ENCODE measurements at regions not wholly inside any gene's neighbourhood (a gene's known extent, or its start where the extent isn't known, plus 50 kb on each side); places are given as distances from the start of the nearest gene placed in this dataset.
"Not testable (repeated sequence)": the region's sequence is repeated elsewhere in the genome, so short reads cannot be mapped to it uniquely, and the experiment has no call there.

DNA sequence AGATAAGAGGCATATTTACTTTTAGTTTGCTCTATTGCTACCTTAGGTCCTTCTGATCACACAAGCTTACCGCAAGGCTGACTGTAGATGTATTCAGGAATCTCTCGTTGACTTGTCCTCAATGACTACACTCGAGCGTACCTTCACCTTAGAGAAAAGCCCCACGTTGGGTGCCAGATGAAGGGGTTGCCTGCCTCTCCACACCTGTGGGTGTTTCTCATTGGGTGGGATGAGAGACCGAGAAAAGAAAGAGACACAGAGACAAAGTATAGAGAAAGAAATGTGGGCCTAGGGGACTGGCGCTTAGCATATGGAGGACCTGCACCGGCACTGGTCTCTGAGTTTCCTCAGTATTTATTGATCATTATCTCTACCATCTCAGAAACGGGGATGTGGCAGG lies 51.8 kb downstream of the ASCL4 start:
- no peak for DNase-seq (ENCODE audit: low read depth)

GRCh38 chr12:107829271-107829670 lies 54.8 kb downstream of the ASCL4 start:
- no peak for DNase-seq (ENCODE audit: low read depth)

DNA sequence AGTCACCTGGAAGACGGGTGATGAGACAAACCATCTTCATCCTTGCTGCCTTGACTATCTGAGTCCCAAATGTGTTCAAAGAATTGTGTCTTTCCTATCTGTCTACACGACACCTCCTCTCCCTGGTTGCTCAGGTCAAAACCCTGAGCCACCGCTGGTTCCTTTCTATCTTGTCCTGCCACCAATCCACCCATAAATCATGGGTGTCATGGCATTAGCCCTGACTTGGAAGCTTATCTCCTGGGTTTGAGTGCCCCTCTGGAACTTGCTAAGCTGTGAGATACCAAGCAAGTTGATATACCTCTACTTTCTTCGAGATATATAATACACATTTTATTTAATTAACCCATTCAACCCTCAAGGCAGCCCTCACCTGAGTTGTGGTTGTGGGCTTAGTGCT lies 57.9 kb downstream of the ASCL4 start:
- DNase-seq (ENCODE audit: low read depth), result no peak

GRCh38 chr12:107840186-107840585 lies 65.7 kb downstream of the ASCL4 start:
- DNase-seq (ENCODE audit: low read depth), result no peak

DNA sequence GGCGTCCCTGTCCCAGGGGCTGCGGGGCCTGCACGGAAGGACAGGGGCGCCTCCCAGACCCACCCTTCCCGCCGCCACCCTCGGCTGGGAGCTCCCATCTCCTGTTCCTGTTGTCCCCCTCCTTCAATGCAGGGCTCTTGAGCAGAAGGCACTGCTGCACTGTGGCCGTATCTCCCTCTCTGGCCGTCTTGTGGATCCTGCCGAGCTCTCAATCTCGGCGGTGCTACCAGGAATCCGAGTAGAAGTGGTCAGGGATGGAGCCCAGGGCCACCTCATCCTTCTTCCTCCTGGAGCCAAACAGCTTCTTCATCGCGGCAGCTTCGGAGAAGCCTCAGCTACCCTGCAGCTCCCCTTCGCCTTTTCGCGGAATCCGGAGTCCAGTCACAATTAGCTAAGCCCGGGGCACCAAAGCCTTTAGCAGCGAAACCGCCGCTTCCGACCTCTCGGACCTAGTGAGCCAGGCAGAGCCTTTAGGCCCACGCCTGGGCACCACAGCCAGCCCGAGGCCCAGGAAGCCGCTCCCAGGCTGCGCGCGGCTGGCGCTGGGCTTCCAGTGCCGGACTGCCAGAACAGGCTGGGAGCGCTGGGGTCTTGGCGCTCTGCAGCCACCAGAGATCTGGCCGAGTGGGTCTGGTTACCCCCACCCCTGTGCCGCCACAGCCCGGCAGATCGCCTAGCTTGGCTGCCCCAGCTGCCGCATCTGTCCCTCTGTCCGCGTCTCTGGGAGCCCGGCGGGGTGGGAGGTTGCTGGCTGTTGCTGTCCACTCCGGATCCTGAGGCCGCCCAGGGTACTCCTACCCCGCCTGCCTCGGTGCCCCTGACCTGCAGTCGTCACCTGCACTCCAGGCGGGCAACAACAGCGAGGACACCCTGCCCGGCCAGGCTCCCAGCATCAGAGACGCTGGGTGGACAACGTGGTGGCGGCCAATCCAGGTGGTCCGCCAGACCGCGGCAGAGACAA lies 69.1 kb downstream of the ASCL4 start:
- no peak for DNase-seq (ENCODE audit: low read depth)

DNA sequence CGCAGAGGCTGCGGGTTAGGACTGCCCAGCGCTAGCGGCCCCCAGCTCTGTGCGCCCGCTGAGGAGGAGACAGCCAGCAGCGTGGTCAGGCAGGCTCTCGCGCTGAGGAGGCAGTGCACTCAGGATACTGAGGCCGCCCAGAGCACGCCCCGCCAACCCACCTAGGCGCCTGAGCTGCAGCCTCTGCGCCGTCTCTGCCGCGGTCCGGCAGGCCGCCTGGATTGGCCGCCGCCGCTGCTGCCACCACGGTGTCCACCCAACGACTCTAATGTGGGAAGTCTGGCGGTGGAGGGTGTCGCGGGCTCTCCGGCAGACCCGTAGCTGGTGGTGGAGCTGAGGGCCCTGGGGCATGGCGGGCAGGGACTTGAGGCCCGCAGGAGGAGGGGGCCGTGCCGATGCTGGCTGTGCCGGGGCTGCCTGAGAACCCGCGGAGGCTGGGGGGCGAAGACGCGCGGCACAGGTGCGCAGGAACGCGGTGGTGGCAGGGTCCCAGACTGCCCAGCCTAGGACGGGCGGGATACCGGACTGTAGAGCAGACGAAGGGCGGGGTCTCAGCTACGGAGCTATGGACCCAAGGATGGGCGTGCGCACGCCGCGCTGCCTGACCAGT lies 69.9 kb downstream of the ASCL4 start:
- no peak for DNase-seq (ENCODE audit: low read depth)

DNA sequence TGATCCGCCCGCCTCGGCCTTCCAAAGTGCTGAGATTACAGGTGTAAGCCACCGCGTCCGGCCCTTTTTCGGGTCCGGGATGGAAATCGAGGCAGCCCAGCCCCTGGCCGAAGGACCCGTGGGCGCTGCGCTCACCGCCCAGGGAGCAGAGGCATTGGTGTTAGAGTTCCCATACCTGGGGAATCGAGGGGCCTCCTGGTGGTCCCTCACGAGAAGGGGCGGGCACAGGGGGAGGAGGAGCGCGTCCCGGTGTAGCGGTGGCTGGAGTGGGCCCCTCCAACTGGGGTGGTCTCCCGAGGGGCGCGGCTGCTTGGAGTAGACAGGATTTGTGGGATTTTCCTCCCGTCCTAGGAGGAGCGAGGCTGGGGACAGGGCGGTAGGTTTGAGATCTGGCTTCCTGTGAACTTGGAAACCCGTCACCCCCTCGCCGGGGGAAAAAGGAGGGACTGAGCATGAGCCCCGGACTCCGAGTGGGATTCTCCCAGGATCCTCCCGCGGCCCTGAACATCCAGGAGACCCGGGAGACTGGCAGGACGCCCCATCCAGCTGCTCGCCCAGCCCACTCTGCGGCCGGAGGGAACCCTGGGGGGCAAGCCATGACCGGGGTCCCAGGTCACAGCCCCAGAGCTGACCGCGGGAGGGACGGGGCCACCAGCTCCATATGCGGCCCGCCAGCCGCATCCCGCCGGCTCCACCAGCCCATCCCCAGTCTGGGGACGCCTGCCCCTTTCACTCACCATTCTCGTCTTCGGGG lies 70.9 kb downstream of the ASCL4 start:
- no peak for DNase-seq (ENCODE audit: low read depth)

- no peak for DNase-seq (ENCODE audit: low read depth)
These were observed 71.6 kb downstream of the ASCL4 start for GRCh38 chr12:107845980-107846659.

GRCh38 chr12:107847430-107847829 lies 72.9 kb downstream of the ASCL4 start:
- DNase-seq (ENCODE audit: low read depth), result no peak

DNA sequence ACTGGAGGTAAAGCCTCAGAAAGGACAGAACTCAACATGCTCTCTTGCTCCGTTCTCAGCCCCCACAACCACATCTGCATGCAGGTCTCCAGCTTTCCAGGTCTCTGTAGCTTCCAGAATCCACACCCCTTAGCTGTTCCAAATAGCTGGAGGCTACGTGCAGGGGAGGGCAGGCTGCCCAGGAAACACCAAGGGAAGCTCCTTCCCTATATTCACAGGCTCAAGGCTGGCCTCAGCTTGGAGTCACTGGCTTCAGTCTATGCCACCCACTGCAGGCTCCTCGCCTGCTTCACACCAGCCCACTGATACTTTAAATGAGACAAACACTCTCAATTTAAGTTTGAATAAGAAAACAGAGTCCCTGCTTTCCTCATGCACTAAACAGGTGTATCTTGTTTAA lies 73.3 kb downstream of the ASCL4 start:
- no peak for DNase-seq (ENCODE audit: low read depth)

- no peak for DNase-seq (ENCODE audit: low read depth)
These were observed 79.0 kb downstream of the ASCL4 start for GRCh38 chr12:107853479-107853878.

GRCh38 chr12:107855471-107855870 lies 81.0 kb downstream of the ASCL4 start:
- no peak for DNase-seq (ENCODE audit: low read depth)

DNA sequence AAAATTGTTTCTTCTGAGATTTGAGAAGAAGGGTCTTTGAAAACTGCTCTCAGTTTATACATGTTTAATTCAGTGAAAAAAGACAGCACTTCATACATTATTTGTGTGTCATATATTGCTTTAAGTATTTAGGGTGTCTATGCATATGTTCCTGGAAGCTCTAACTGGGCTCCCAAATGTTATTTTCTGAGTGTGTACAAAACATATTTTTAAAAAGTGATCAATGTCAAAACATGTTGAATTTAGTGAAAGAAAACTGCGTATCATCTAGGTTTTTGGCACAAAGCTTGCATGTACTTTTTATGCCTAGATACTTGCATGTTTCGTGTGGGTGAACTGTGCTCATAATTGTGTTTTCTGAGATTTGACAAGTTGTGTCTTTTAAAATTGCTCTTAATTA lies 81.6 kb downstream of the ASCL4 start:
- DNase-seq (ENCODE audit: low read depth), result no peak

- DNase-seq (ENCODE audit: low read depth), result no peak
These were observed 82.7 kb downstream of the ASCL4 start for GRCh38 chr12:107857191-107857590.

DNA sequence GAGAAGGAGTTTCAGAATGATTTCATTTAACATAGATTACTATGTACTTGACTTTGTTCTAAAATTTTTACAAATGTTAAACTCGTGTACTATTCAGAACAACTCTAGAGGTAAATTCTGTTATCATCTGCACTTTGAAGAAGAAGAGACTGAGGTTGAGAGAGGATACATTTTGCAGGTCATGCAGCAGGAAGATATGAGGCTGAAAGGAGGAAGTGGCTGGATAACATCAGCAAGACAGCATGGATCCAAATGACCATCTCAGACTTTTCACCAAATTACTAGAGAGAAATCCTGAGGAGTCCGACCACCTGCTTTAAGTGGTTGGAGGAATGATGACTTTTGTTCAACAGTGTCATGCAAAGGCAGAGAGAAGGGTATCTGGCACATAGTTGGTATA lies 84.9 kb downstream of the ASCL4 start:
- no peak for DNase-seq (ENCODE audit: low read depth)

DNA sequence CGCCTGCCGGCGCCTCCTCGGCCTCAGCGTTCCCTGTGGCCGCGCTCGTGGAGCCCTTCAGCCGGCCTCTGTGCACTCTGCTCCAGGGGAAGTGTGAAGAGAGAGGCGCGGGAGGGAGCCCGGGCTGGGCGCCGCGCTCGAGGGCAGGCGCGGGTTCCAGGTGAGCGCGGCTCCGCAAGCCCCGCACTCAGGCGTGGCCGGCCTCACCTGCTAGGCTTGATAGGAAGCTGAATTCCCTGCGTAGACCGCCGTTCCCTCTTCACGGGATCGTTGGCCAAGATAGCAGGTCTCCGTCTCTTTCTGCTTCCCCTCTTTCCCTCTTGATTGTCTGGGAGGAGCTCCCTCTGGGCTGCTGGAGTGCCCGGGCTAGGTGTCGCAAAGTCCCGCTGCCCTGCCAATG lies 89.7 kb downstream of the ASCL4 start:
- DNase-seq (ENCODE audit: low read depth), result no peak

DNA sequence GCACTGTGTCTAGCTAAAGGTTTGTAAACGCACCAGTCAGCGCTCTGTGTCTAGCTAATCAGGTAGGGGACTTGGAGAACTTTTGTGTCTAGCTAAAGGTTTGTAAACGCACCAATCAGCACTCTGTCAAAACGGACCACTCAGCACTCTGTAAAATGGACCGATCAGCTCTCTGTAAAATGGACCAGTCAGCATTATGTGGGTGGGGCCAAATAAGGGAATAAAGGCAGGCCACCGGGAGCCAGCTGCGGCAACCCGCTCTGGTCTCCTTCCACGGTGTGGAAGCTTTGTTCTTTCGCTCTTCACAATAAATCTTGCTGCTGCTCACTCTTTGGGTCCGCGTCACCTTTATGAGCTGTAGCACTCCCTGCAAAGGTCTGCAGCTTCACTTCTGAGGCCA lies 90.2 kb downstream of the ASCL4 start:
- DNase-seq (ENCODE audit: low read depth), result not testable (repeated sequence)

GRCh38 chr12:107873223-107873622 lies 98.7 kb downstream of the ASCL4 start:
- DNase-seq (ENCODE audit: low read depth), result no peak

- DNase-seq (ENCODE audit: low read depth), result no peak
These were observed 101.3 kb downstream of the ASCL4 start for GRCh38 chr12:107875786-107876185.

DNA sequence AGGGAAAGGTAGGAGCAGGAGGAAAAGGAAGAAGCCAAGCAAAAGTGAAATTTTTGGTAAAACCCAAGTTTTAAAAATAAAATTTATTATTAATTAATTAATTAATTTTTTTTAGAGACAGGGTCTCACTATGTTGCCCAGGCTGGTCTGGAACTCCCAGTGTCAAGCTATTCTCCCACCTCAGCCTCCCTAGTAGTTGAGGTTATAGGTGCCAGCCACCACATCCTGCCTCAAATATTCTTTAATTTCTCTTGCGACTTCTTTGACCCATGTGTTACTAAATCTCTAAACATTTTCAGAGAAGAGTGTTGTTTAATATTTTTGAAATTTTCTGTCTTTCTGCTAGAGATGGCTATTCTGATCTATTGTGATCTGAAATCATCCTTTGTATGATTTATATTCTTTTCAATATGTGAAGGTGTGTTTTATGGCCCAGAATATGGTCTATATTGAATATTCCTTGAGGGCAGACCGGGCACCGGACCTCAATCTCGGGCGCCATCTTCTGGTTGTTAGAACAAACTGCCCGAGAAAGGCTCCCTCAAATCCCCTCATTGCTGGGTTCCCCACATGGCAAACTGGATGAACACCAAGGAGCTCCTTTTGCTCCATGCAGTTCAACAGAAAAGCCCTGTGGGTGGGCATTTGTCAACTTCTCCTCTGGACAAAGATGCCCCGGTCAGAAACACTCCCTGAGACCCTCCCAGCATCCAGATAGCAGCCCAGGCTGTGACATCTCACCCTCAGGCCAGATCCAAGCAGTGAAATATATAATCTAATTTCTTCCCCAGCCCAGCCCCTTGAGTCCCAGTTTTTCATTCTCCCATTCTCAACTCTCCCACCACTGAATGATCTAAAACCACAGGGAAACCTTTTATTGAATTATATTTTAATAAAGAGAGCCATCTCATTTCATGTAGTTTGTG lies 110.5 kb downstream of the ASCL4 start:
- no peak for DNase-seq (ENCODE audit: low read depth)

DNA sequence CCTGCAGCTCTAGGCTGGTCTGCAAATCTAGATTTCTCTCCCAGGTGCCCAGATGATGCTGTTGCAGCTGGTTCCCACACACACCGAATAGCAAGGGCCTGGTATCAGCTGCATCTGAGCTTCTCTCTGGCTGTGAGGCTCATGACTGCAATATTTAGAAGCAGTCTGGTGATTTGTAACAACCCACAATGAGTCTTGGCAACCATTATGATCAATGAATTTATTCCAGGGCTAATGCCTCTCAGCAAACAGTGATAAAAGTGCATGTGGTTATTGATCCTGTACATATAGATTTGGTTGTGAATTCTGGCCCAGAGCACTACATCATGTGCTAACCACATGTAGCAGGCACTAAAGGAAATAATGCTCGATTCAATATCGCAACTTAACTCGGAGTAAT lies 114.3 kb downstream of the ASCL4 start:
- DNase-seq (ENCODE audit: low read depth), result no peak
